ENCODE measurements at regions not wholly inside any gene's neighbourhood (a gene's known extent, or its start where the extent isn't known, plus 50 kb on each side); places are given as distances from the start of the nearest gene placed in this dataset.
"Not testable (repeated sequence)": the region's sequence is repeated elsewhere in the genome, so short reads cannot be mapped to it uniquely, and the experiment has no call there.

- DNase-seq (ENCODE audit: insufficient read length, low spot score) (no peak), FAIRE-seq (no peak)
- TF ChIP-seq POLR2AphosphoS5 (IDR thresholded peaks at IDR 0.05; ENCODE audit: low read depth, low read length) (no peak), POU2F2 (IDR thresholded peaks at IDR 0.05; ENCODE audit: low read depth, low read length) (no peak), SPI1 (IDR thresholded peaks at IDR 0.05; ENCODE audit: low read depth, low read length) (no peak), PAX5 (IDR thresholded peaks at IDR 0.05; ENCODE audit: insufficient read depth, low read length, severe bottlenecking) (no peak), TAF1 (IDR thresholded peaks at IDR 0.05; ENCODE audit: low read depth, low read length) (no peak), POLR2A (IDR thresholded peaks at IDR 0.05; ENCODE audit: low read depth, low read length) (no peak)
Measured at GRCh38 chr3:18098960-18099587, 326.1 kb downstream of the SATB1 start.

- TF ChIP-seq SPI1 (IDR thresholded peaks at IDR 0.05; ENCODE audit: low read depth, low read length): no peak
- TF ChIP-seq POLR2AphosphoS5 (IDR thresholded peaks at IDR 0.05; ENCODE audit: low read depth, low read length): no peak
- TF ChIP-seq POLR2A (IDR thresholded peaks at IDR 0.05; ENCODE audit: low read depth, low read length): no peak
- TF ChIP-seq TAF1 (IDR thresholded peaks at IDR 0.05; ENCODE audit: low read depth, low read length): no peak
- no peak for TF ChIP-seq PAX5 (IDR thresholded peaks at IDR 0.05; ENCODE audit: insufficient read depth, low read length, severe bottlenecking)
- no peak for TF ChIP-seq POU2F2 (IDR thresholded peaks at IDR 0.05; ENCODE audit: low read depth, low read length)
- FAIRE-seq (no peak), DNase-seq (ENCODE audit: insufficient read length, low spot score) (no peak)
Measured at GRCh38 chr3:18097989-18098388, 327.1 kb downstream of the SATB1 start.

- DNase-seq (ENCODE audit: insufficient read length, low spot score): no peak
Measured at GRCh38 chr3:18097473-18097872, 327.7 kb downstream of the SATB1 start.

GRCh38 chr3:18092726-18093125 lies 332.4 kb downstream of the SATB1 start:
- DNase-seq (ENCODE audit: insufficient read length, low spot score): no peak
- no peak for TF ChIP-seq POU2F2 (IDR thresholded peaks at IDR 0.05; ENCODE audit: low read depth, low read length)
- TF ChIP-seq PAX5 (IDR thresholded peaks at IDR 0.05; ENCODE audit: insufficient read depth, low read length, severe bottlenecking): no peak
- TF ChIP-seq POLR2A (IDR thresholded peaks at IDR 0.05; ENCODE audit: low read depth, low read length): no peak
- TF ChIP-seq TAF1 (IDR thresholded peaks at IDR 0.05; ENCODE audit: low read depth, low read length): no peak
- no peak for TF ChIP-seq POLR2AphosphoS5 (IDR thresholded peaks at IDR 0.05; ENCODE audit: low read depth, low read length)
- no peak for TF ChIP-seq SPI1 (IDR thresholded peaks at IDR 0.05; ENCODE audit: low read depth, low read length)
- no peak for FAIRE-seq

More at GRCh38 chr3:18097473-18097872, 327.7 kb downstream of the SATB1 start:
- TF ChIP-seq SPI1 (IDR thresholded peaks at IDR 0.05; ENCODE audit: low read depth, low read length): no peak
- TF ChIP-seq POLR2A (IDR thresholded peaks at IDR 0.05; ENCODE audit: low read depth, low read length): no peak
- no peak for TF ChIP-seq TAF1 (IDR thresholded peaks at IDR 0.05; ENCODE audit: low read depth, low read length)
- no peak for TF ChIP-seq POLR2AphosphoS5 (IDR thresholded peaks at IDR 0.05; ENCODE audit: low read depth, low read length)
- no peak for TF ChIP-seq PAX5 (IDR thresholded peaks at IDR 0.05; ENCODE audit: insufficient read depth, low read length, severe bottlenecking)
- TF ChIP-seq POU2F2 (IDR thresholded peaks at IDR 0.05; ENCODE audit: low read depth, low read length): no peak
- no peak for FAIRE-seq

- no peak for FAIRE-seq
Measured at GRCh38 chr3:18090377-18090776, 334.8 kb downstream of the SATB1 start.

GRCh38 chr3:18087988-18088387 lies 337.2 kb downstream of the SATB1 start:
- TF ChIP-seq POLR2A (IDR thresholded peaks at IDR 0.05; ENCODE audit: low read depth, low read length): no peak
- TF ChIP-seq PAX5 (IDR thresholded peaks at IDR 0.05; ENCODE audit: insufficient read depth, low read length, severe bottlenecking): no peak
- no peak for TF ChIP-seq TAF1 (IDR thresholded peaks at IDR 0.05; ENCODE audit: low read depth, low read length)
- no peak for TF ChIP-seq POLR2AphosphoS5 (IDR thresholded peaks at IDR 0.05; ENCODE audit: low read depth, low read length)
- TF ChIP-seq POU2F2 (IDR thresholded peaks at IDR 0.05; ENCODE audit: low read depth, low read length): no peak
- no peak for TF ChIP-seq SPI1 (IDR thresholded peaks at IDR 0.05; ENCODE audit: low read depth, low read length)
- no peak for FAIRE-seq
- no peak for DNase-seq (ENCODE audit: insufficient read length, low spot score)

More at GRCh38 chr3:18090377-18090776, 334.8 kb downstream of the SATB1 start:
- no peak for DNase-seq (ENCODE audit: insufficient read length, low spot score)
- no peak for TF ChIP-seq POLR2A (IDR thresholded peaks at IDR 0.05; ENCODE audit: low read depth, low read length)

GRCh38 chr3:18086760-18087159 lies 338.4 kb downstream of the SATB1 start:
- FAIRE-seq: no peak
- TF ChIP-seq POLR2A (IDR thresholded peaks at IDR 0.05; ENCODE audit: low read depth, low read length) (no peak), TAF1 (IDR thresholded peaks at IDR 0.05; ENCODE audit: low read depth, low read length) (no peak), POU2F2 (IDR thresholded peaks at IDR 0.05; ENCODE audit: low read depth, low read length) (no peak), SPI1 (IDR thresholded peaks at IDR 0.05; ENCODE audit: low read depth, low read length) (no peak), PAX5 (IDR thresholded peaks at IDR 0.05; ENCODE audit: insufficient read depth, low read length, severe bottlenecking) (no peak), POLR2AphosphoS5 (IDR thresholded peaks at IDR 0.05; ENCODE audit: low read depth, low read length) (no peak)

GRCh38 chr3:18086078-18086477 lies 339.1 kb downstream of the SATB1 start:
- no peak for DNase-seq (ENCODE audit: insufficient read length, low spot score)
- FAIRE-seq: no peak
- TF ChIP-seq POLR2A (IDR thresholded peaks at IDR 0.05; ENCODE audit: low read depth, low read length) (no peak), POU2F2 (IDR thresholded peaks at IDR 0.05; ENCODE audit: low read depth, low read length) (no peak), SPI1 (IDR thresholded peaks at IDR 0.05; ENCODE audit: low read depth, low read length) (no peak), TAF1 (IDR thresholded peaks at IDR 0.05; ENCODE audit: low read depth, low read length) (no peak), PAX5 (IDR thresholded peaks at IDR 0.05; ENCODE audit: insufficient read depth, low read length, severe bottlenecking) (no peak), POLR2AphosphoS5 (IDR thresholded peaks at IDR 0.05; ENCODE audit: low read depth, low read length) (no peak)

More at GRCh38 chr3:18086760-18087159, 338.4 kb downstream of the SATB1 start:
- DNase-seq (ENCODE audit: insufficient read length, low spot score): no peak

GRCh38 chr3:18085429-18085828 lies 339.7 kb downstream of the SATB1 start:
- no peak for DNase-seq (ENCODE audit: insufficient read length, low spot score)
- TF ChIP-seq POU2F2 (IDR thresholded peaks at IDR 0.05; ENCODE audit: low read depth, low read length): no peak
- TF ChIP-seq TAF1 (IDR thresholded peaks at IDR 0.05; ENCODE audit: low read depth, low read length): no peak
- TF ChIP-seq POLR2AphosphoS5 (IDR thresholded peaks at IDR 0.05; ENCODE audit: low read depth, low read length): no peak
- TF ChIP-seq SPI1 (IDR thresholded peaks at IDR 0.05; ENCODE audit: low read depth, low read length): no peak
- TF ChIP-seq POLR2A (IDR thresholded peaks at IDR 0.05; ENCODE audit: low read depth, low read length): no peak
- TF ChIP-seq PAX5 (IDR thresholded peaks at IDR 0.05; ENCODE audit: insufficient read depth, low read length, severe bottlenecking): no peak
- FAIRE-seq: no peak

GRCh38 chr3:18083273-18083590 lies 340.8 kb upstream of the TBC1D5 start:
- FAIRE-seq; DNase-seq (ENCODE audit: insufficient read length, low spot score): not testable (repeated sequence)

Measured in GM12891 (cell line).